ENCODE measurements at regions not wholly inside any gene's neighbourhood (a gene's known extent, or its start where the extent isn't known, plus 50 kb on each side); places are given as distances from the start of the nearest gene placed in this dataset.

- Histone ChIP-seq H3K79me2 (replicated peaks; ENCODE audit: insufficient read depth, low read length) (no peaks in the 10 kb centered on the region), H3F3A (ENCODE audit: insufficient read depth, low read length, poor library complexity, severe bottlenecking) (no peaks in the 10 kb centered on the region), H3K36me3 (ENCODE audit: insufficient read depth, low read length) (no peaks in the 10 kb centered on the region), H3K27me3 (ENCODE audit: insufficient read depth, low read depth, low read length) (no peaks in the 10 kb centered on the region), H3K27ac (ENCODE audit: low read length) (no peak overlapping the region), H3K4me2 (ENCODE audit: low read length) (no peak overlapping the region), H3K9me2 (ENCODE audit: insufficient read depth, low read length) (no peaks in the 10 kb centered on the region), H4K20me1 (ENCODE audit: insufficient read depth) (no peaks in the 10 kb centered on the region), H2AFZ (ENCODE audit: low read depth, low read length) (no peak overlapping the region), H3K9ac (ENCODE audit: low read length) (no peak overlapping the region), H3K4me3 (ENCODE audit: low read length) (no peak overlapping the region), H3K9me3 (ENCODE audit: low read length) (no peaks in the 10 kb centered on the region)
- peak; percentile 59 for TF ChIP-seq POLR2AphosphoS5 (IDR thresholded peaks at IDR 0.05)
- TF ChIP-seq, protein P1, sequence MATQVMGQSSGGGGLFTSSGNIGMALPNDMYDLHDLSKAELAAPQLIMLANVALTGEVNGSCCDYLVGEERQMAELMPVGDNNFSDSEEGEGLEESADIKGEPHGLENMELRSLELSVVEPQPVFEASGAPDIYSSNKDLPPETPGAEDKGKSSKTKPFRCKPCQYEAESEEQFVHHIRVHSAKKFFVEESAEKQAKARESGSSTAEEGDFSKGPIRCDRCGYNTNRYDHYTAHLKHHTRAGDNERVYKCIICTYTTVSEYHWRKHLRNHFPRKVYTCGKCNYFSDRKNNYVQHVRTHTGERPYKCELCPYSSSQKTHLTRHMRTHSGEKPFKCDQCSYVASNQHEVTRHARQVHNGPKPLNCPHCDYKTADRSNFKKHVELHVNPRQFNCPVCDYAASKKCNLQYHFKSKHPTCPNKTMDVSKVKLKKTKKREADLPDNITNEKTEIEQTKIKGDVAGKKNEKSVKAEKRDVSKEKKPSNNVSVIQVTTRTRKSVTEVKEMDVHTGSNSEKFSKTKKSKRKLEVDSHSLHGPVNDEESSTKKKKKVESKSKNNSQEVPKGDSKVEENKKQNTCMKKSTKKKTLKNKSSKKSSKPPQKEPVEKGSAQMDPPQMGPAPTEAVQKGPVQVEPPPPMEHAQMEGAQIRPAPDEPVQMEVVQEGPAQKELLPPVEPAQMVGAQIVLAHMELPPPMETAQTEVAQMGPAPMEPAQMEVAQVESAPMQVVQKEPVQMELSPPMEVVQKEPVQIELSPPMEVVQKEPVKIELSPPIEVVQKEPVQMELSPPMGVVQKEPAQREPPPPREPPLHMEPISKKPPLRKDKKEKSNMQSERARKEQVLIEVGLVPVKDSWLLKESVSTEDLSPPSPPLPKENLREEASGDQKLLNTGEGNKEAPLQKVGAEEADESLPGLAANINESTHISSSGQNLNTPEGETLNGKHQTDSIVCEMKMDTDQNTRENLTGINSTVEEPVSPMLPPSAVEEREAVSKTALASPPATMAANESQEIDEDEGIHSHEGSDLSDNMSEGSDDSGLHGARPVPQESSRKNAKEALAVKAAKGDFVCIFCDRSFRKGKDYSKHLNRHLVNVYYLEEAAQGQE (IDR thresholded peaks at IDR 0.05; ENCODE audit: borderline replicate concordance): no peak
These were observed 205.8 kb upstream of the SLC38A2 start for GRCh38 chr12:46578190-46578982.

DNA sequence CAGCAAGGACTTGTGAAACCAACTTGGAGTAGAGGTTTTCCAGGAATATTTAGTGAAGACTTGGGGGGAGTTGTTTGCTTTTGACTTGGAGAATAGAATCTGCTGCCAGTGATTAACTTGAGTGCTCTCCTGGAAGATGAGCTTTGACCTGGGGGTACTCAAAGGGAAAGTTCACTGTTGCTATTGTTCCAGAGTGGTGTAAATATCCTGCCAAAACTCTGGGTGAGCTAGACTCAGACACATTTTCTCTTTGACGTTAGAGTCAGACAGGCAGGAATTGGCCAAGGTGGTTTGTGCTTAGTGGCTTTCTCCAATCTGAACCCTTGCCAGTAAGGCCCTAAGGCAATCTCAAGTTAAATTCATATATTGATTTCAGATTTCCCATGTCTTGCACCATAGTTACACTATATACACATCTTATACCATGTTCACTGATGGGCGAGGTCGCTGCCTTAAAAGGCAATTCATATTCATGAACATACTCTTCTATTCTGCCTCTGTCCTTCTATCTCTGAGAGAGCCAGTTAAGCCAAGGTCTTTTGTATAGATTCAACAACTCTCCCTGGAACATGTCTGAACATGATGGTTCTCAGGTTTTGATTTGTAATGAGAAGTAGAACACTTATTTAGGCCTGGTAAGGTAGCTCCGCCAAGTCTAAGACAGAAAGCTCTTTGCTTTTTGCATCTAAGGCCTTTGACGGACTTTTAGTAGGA lies 204.6 kb upstream of the SLC38A2 start:
- Histone ChIP-seq H3K9ac (ENCODE audit: low read length) (no peak overlapping the region), H3K4me2 (ENCODE audit: low read length) (no peak overlapping the region), H3K36me3 (ENCODE audit: insufficient read depth, low read length) (no peaks in the 10 kb centered on the region), H2AFZ (ENCODE audit: low read depth, low read length) (no peak overlapping the region), H3K27me3 (ENCODE audit: insufficient read depth, low read depth, low read length) (no peaks in the 10 kb centered on the region), H3K9me3 (ENCODE audit: low read length) (no peaks in the 10 kb centered on the region), H4K20me1 (ENCODE audit: insufficient read depth) (no peaks in the 10 kb centered on the region), H3K79me2 (replicated peaks; ENCODE audit: insufficient read depth, low read length) (no peaks in the 10 kb centered on the region), H3K4me3 (ENCODE audit: low read length) (no peak overlapping the region), H3F3A (ENCODE audit: insufficient read depth, low read length, poor library complexity, severe bottlenecking) (no peaks in the 10 kb centered on the region), H3K27ac (ENCODE audit: low read length) (no peak overlapping the region), H3K9me2 (ENCODE audit: insufficient read depth, low read length) (no peaks in the 10 kb centered on the region)
- TF ChIP-seq EZH2 (IDR thresholded peaks at IDR 0.05; ENCODE audit: borderline replicate concordance, insufficient read depth, low read length, poor library complexity, severe bottlenecking) (no peak), POLR2AphosphoS5 (IDR thresholded peaks at IDR 0.05) (no peak), CTCF (IDR thresholded peaks at IDR 0.05; ENCODE audit: poor library complexity, severe bottlenecking) (no peak), EP300 (conservative IDR thresholded peaks at IDR 0.05; ENCODE audit: poor library complexity, severe bottlenecking) (no peak), RAD21 (conservative IDR thresholded peaks at IDR 0.05) (no peak), SMC3 (conservative IDR thresholded peaks at IDR 0.05; ENCODE audit: poor library complexity) (no peak), MXI1 (conservative IDR thresholded peaks at IDR 0.05; ENCODE audit: poor library complexity, severe bottlenecking) (no peak), TAF1 (IDR thresholded peaks at IDR 0.05; ENCODE audit: low read depth) (no peak)
- TF ChIP-seq, protein P1 (IDR thresholded peaks at IDR 0.05; ENCODE audit: borderline replicate concordance): no peak
